ENCODE measurements at regions not wholly inside any gene's neighbourhood (a gene's known extent, or its start where the extent isn't known, plus 50 kb on each side); places are given as distances from the start of the nearest gene placed in this dataset.

- no peak for TF ChIP-seq CTCF (IDR thresholded peaks at IDR 0.05; ENCODE audit: low read depth, low read length, missing input control)
- no peak for TF ChIP-seq REST (IDR thresholded peaks at IDR 0.05)
- no peak for TF ChIP-seq GABPA (IDR thresholded peaks at IDR 0.05 in 1 of 2, conservative IDR thresholded peaks at IDR 0.05 in 1 of 2)
These were observed 114.2 kb upstream of the FST start for GRCh38 chr5:53366245-53366644.

Data from liver (tissue), 3 donors.